Right ventricle myocardium inferior (tissue), 1 donor: ENCODE measurements at regions not wholly inside any gene's neighbourhood (a gene's known extent, or its start where the extent isn't known, plus 50 kb on each side); places are given as distances from the start of the nearest gene placed in this dataset.

Source experiments
- ATAC-seq: fragments of 200-7000 bp; cut with Tn5 transposase; one replicate; pipeline ENCODE4 v1.9.1; 2020; ENCODE audit warnings: mild to moderate bottlenecking, moderate library complexity
- DNase-seq: peaks from one replicate; pipeline ENCODE4 v3.0.0; 2021; ENCODE audit errors: missing footprints
- intact Hi-C: fragments of 100-400 bp; cut with DNase I; formaldehyde crosslinking; loops from one replicate; pipeline ENCODE4 v1.11.0; 2022
- donor health status: DM: no; HTN: yes; CAD: no; lungs with severe emphysema.

DNA sequence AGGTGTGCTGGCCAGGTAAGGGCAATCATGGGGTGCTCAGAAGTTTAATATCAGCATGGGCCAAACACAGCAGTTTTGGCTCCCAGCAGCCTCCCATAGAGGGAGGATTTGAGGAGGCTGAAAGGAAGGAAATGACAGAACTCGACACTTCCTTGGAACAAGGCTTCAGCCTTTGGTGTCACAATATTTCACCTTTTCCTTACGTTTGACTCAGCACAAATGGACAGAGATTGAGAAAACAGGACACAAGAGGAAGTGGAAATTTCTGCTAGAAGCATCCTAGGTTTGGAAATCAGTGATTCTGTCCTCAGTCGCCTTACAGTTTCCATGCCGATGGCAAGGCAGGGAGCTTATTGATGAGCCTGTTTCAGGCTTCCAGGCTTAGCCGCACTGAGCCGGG is 181.4 kb downstream of the MAF start:
- ATAC-seq = peak; percentile 47
- intact Hi-C loops = no loop called here
- DNase-seq = no peak

DNA sequence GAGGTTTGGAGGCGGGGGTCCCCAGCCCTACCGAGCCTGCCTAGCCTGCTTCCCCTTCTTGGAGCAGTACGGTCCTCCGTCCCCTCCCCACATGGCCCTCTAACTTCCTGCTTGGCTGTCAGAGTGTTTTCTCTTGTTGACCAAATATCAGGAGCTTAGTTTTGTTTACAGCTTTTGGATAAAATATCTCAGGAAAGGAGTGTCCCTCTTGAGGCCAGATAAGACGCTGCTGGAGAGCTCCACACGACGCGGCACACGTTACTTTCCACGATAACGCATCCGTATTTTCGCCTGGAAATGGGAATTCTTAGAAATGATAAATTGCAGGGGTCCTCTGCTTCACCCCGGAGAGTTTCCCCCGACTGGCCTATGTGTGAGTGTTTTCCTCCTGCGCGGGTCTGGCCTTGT is 182.9 kb downstream of the MAF start:
- intact Hi-C loops = no loop called here
- DNase-seq (no peak), ATAC-seq (no peak)

DNA sequence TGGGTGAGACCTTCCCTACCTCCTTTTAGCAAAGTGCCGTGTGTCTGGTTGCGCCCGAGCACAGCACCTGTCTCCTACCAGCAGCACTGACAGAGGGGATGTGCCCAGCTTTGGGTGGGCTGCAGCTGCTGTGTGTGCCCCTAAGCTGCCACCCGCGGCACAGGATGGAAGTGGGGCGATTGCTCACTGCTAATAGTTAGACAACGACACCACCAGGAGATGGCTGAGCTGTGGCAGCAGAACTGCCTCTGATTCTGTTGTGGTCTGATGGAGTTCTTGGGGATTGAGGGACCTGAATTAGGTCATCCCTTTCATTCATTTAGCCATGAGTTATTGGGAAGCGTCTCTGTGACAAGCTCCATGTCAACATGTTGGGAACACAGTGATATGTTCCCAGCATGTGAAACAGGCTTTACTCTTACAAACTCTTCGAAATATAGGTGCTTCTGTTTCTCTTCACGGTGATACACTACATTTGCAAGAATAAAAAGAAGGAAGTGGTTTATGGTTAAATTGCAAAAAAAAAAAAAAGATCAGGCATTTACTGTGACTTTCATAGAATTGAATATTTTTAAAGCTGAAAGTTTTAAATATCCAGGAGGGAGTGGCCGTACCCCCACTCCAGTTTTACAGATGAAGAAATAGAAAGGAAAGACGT is 184.4 kb downstream of the MAF start:
- intact Hi-C loops = no loop called here
- ATAC-seq (no peak), DNase-seq (no peak)

DNA sequence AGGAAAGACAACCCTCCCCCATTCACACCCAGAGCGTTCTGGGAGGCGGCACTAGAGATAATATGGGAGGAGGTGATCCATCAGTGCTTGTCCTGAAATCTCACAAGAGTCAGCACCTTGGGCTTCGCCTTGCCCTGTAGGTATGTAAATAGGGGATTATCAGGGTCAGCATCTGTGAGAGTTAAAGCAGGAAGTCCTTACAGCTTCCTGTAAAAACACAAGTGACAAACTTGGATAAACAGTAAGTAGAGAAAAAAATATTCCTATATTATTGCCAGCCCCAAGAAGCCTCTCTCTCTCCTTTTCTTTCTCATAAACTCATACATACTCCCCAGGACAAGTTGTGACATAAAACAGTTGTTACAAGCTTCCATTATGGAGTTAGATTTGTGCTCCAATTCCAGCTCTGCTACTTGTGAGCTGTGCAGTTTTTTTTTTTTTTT is 187.7 kb downstream of the MAF start:
- intact Hi-C loops = no loop called here
- ATAC-seq (no peak), DNase-seq (no peak)

DNA sequence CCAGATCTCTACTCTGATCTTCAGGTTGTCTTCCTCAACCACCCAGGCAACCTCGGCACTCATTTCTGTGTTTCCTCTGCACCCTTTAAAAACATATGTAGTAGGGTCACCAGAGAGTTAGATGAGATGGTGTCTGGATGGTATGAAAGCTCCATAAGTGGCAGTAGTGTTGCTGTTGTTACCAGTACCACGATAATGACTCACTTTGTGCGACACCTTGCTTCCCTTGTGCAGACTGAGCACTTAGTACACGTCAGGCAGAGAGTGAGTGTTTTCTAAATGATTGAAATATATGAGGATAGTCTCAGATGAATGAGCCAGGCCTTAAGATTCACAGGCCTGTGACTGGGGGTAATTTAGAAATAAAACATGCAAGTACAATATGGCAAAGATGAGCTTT is 188.7 kb downstream of the MAF start:
- ATAC-seq (no peak), DNase-seq (no peak)
- intact Hi-C loops = no loop called here

DNA sequence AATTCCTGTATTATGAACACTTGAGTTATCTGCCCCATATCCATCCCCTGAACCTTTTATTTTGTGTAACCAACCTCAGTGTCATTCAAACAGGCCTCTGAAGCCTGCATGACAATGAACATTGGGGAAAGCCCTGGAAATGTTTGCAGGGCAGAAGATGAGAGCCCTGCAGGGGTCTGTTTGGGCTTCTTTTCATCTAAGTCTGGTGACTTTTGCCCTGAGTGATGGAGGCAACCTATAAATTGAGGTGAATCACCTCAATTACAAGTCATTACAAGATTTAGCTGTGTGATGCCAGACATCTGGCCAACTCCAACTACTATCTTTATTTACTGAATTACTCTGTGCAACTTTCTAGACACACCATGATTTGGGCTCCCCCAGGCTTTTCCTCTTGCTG is 189.2 kb downstream of the MAF start:
- intact Hi-C loops = no loop called here
- DNase-seq (no peak), ATAC-seq (no peak)

DNA sequence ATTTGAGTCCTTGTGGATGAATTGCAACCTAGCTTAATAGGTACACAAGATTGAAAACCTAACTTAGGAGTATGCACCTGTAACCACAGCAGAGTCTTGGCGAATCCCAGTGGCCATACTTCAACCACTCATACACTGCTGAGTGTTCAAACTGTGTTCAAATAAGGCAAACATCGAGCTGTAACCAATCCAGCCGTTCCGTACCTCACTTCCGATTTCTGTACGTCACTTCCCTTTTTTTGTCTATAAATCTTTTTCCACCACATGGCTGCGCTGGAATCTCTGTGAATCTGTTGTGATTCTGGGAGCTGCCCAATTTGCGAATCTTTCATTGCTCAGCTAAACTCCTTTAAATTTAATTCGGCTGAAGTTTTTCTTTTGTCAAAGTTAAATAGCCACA is 190.6 kb downstream of the MAF start:
- DNase-seq (no peak), ATAC-seq (no peak)
- intact Hi-C loops = no loop called here

DNA sequence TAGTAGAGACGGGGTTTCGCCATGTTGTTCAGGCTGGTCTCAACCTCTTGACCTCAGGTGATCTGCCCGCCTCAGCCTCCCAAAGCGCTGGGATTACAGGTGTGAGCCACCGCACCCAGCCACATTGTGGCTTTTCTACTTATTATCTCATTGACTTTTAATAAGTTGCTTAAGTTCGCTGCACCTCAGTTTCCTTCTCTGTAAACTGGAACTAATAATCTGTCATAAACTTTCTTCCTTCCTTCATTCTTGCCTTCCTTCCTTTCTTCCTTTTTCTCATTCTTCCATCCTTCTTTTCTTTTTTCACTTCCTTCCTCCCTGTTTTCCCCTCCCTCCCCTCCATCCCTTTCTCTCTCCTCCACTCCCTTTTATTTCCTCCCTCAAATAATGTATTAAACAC is 192.2 kb downstream of the MAF start:
- intact Hi-C loops = no loop called here
- DNase-seq (no peak), ATAC-seq (no peak)

DNA sequence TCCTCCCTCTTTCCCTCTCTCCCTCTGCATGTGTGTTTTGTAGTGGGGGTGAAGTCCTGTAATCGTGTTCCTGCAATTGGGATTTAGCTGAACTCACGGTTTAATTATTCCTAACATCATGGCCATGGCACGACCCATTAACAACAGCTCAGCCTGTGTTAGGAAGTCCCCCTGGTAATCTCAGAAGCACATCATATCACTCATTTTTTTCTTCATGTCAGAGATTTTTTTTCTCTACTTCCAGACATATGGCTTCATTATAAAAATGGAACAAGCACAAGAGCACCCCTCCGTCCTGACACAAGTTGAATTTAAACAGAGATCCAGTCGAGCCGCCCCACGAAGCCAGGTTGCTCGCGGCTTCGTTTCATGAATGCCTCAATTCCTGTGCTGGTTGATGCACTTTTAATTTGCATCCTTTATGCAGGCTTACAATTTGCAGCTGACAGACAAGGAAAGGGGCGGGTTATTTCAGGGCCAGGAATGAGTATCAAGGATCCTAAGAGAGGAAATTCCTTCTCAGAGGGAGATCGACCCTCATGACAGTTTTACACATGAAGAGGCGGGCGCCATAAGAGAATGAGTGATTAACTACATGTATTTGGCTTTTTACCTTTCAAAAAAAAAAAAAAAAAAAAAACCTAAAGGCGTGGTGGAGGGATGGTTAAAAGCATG is 192.9 kb downstream of the MAF start:
- intact Hi-C loops = no loop called here
- ATAC-seq = no peak

DNA sequence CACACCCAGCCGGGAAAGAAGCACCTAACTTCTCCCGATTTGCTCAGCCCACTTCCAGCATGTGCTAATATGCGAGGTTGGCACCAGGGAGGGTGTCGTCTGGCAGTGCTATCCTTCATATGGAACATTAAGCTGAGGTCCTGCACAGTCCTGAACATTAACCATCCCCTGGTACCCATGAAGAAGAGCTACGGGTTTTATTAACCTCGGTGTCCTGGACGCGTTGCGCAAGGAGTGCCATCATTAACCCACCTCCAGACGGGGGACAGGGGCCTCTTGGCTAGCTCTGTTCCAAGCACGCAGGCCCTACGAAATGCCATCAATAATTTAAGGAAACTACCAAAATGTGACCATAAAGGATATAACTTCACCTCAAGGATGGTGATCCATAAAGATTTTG is 193.5 kb downstream of the MAF start:
- ATAC-seq (no peak), DNase-seq (no peak)
- intact Hi-C loops = no loop called here

More for the DNA sequence above, 192.9 kb downstream of the MAF start:
- no peak for DNase-seq

DNA sequence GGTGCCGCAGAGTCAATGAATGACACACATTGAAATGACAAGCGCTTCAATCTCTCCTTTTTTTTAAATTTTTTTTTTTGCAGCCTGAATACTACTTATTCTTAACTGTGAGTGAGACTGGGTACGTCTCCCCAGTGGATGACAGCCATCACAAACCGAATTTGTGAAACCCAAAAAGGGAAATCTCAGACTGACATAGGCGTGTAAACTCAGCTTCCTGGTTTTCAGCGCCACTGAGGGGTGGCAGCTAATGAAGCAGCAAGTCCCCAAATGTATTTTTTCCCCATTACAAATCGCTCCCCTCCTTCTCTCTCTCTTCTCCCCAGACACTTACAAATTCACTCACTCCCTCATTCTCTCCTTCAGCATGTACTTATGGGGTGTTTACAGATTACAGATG is 196.0 kb downstream of the MAF start:
- intact Hi-C loops = no loop called here
- DNase-seq = no peak
- no peak for ATAC-seq

DNA sequence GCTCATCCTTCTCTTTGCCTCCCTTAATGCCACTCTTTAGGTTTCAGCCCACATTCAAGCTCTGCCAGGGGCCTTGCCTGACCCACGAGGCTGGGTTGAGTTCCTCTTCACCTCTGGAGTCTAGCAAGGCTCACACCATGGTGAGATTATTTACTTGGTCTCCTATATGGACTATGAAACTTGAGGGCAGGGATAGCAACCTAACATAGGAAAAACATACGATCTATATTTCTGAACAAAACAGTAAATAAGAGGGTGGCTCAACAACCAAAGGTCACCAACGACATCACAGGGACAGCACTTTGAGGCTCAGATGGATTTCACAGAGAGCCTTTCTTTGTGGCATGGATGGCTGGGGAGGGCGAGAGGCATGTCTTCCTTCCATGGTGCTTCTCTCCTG is 197.0 kb downstream of the MAF start:
- intact Hi-C loops = no loop called here
- DNase-seq (no peak), ATAC-seq (no peak)

DNA sequence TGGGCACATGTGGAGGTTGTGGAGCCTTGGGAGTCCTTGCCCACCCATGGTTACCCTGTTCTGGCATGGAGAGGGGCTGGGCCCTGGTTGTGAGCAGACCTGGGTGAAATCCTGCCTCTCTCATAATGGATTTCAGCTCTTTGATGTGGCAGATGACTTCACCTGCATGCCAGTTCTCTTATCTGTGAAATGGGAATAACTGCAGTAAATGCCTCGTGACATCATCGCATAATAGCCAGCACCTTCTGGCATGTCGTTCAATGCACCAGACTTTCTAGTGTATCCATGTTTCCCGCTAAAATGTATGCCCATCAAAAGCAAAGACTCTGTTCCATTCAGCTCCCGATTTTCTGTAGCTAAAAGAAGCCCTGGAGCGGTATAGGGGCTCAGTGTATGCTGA is 197.6 kb downstream of the MAF start:
- ATAC-seq = no peak
- intact Hi-C loops = no loop called here
- DNase-seq = no peak

DNA sequence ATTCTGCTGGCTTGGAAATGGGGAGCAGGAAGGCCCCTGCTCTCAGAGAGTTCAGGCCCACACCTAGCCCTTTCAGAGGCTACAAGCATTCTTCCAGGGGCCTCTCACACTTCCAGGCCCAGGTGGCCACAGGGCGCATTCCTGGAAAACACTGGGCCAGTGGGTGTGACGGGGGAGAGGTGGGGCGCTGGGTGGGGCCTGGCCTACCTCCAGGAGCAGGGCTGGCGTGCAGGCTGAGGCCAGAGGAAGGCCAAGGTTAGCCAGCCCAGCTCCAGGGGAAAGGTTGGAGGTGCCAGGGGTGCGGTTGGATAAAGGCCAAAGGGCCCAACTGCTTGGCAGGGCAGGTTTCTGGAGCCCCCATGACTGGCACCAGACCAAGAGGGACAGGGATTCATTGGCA is 198.2 kb downstream of the MAF start:
- DNase-seq = no peak
- intact Hi-C loops = no loop called here
- ATAC-seq = no peak

DNA sequence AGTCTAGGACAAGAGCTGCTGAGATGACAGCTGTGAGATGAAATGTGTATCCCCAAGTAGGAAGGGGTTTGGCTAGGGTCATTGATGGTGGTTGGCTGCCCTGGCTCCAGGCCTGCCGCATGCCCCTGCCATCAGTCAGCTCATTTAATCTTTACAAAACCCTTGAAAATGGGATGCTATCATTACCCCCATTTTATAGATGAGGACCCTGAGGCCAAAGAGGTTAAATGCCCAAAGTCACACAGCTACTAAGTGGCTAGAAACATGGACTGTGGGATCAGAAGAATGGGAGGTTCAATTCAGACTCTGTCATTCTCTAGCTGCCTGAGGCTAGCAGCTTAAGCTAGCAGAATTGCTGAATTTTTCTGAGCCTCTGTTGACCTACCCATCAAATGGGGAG is 198.8 kb downstream of the MAF start:
- intact Hi-C loops = no loop called here
- ATAC-seq (no peak), DNase-seq (no peak)

DNA sequence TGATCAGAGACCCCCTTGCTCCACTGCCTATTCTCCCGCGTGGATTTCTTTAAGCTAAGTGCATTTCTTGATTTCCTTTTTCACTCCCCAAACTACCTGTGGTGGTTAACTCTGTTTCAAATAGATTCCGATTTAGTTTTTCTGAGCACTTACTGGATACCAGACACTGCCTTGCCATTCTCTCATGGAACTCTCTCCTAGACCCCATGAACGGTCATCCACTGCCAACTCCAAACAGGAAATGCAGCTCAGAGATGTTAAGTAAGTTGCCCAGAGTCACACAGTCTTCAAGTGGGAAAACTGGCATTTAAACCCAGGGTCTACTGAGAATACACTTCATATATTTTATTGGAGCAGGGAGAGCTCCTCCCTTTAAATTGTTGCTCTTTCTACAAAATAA is 199.4 kb downstream of the MAF start:
- ATAC-seq = no peak
- no peak for DNase-seq
- intact Hi-C loops = no loop called here

DNA sequence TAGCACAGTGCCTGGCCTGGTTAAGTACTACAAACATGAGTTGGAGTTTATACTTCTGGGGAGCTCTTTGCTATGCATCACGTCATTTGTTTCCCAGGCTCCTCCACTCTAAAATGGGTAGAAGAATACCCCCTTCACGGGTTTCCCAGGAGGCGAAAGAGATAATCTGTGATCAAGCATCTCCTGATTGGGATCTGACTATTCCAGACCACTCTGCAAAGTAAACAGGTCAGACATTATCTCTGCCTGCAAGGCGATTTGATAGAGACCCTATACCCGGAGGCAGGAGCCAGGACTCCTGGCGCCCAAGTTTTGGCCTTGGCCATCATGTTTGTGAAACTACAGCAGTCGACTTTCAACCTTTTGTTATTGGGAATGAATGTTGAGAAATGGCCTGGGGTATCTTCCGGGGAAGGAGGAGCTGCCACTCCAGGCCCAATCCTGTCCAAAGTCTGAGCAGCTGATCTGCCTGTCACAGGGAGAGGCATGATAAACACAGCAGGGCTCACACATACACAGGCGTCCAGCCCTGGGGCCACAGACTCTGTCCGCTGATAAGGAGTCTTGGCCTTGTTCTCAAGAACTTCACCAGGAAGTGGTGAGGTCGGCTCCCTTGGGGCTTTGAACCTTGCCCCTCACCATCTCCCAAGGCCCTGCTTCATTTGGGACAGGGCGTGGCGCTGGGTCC is 199.9 kb downstream of the MAF start:
- DNase-seq (no peak), ATAC-seq (no peak)
- intact Hi-C loops = no loop called here

DNA sequence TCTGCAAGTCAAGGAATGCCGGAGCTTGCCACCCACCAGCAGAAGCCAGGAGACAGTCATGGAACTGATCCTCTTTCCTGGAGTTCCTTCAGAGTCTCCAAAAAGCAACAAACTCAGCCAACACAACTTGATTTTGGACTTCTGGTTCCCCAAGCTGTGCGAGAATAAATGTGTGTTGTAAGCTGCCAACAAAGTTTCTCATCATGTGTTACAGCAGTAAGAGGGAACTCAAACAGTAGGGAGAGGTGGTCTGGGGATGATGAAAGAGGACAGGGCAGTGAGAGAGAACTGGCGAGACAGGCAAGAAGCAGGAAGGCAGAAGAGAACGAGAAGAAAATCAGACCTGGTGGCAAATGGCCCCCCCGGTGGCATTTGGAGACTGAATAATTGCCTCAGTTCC is 204.9 kb downstream of the MAF start:
- no peak for DNase-seq
- ATAC-seq = no peak
- intact Hi-C loops = no loop called here

DNA sequence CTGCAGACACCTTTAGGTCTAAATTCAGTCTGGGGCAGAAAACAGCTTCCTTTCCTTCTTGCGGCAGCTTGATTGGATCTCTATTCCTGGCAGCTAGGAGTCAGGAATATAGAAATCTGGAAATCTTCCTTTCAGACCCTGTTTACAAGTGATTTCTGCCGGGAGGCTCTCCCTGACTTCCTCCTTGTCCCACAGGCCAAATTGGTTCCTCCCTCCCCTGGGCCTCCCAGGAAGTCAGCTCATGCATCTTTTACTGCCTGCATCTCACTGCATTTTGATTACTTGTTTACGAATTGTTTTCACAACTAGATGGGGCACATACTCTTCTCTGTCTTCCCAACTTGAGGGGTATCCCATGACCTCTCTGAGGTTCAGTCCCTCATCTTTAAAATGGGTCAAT is 206.3 kb downstream of the MAF start:
- intact Hi-C loops = no loop called here
- ATAC-seq = no peak
- DNase-seq = no peak

DNA sequence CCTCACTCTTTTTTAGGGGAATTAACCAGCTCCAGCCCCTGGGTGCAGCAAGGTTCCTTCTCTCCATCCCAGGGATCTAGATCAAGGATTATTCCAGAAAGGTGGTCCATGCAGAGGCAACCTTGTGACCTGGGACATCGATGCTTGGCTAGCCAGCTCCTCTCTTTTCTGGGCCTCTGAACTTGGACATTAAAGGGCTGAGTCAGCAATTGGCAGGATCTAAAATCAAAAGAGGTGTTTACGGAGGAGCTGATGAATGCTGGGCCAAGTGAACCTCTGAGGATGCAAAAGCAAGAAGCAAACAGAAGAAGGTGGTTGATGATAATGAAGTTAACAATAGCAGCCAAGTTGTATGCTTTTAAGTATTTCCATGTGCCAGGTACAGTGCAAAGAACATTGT is 207.0 kb downstream of the MAF start:
- DNase-seq = no peak
- intact Hi-C loops = no loop called here
- ATAC-seq = no peak
